Right ventricle myocardium superior (tissue), 1 donor: ENCODE measurements at regions not wholly inside any gene's neighbourhood (a gene's known extent, or its start where the extent isn't known, plus 50 kb on each side); places are given as distances from the start of the nearest gene placed in this dataset.
"Not testable (repeated sequence)": the region's sequence is repeated elsewhere in the genome, so short reads cannot be mapped to it uniquely, and the experiment has no call there.

Experiments
- ATAC-seq: fragments of 200-7000 bp; cut with Tn5 transposase; one replicate; pipeline ENCODE4 v1.9.1; 2020; ENCODE audit warnings: mild to moderate bottlenecking; ENCODE audit not compliant: poor library complexity
- DNase-seq: peaks from one replicate; pipeline ENCODE4 v3.0.0-alpha.2; 2020
- intact Hi-C: fragments of 100-400 bp; cut with DNase I; formaldehyde crosslinking; loops from one replicate; pipeline ENCODE4 v1.11.2; 2022
- donor health status: DM: no; HTN: yes; CAD: no; lungs with severe emphysema.

DNA sequence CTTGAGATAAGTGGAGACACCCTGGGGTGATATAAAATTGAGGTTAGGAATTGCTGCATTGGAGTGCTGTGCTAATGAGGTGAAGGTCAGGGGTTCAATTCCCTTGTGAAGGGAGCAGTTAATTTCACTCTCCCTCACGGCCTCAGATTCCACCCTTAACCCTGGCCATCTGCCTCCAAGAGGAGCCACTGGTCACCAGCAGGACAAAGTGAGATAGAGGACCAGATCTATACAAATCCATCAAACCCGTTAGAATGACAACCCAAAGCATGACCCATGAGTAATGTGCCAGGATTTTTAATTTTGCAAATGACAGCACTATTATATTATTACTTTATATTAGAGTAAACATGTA lies 186.4 kb upstream of the IRF2BP2 start:
- DNase-seq, ATAC-seq, intact Hi-C loops: not testable (repeated sequence)

- ATAC-seq, DNase-seq, intact Hi-C loops: not testable (repeated sequence)
Observed at GRCh38 chr1:234795711-234796437, 185.9 kb upstream of the IRF2BP2 start.

DNA sequence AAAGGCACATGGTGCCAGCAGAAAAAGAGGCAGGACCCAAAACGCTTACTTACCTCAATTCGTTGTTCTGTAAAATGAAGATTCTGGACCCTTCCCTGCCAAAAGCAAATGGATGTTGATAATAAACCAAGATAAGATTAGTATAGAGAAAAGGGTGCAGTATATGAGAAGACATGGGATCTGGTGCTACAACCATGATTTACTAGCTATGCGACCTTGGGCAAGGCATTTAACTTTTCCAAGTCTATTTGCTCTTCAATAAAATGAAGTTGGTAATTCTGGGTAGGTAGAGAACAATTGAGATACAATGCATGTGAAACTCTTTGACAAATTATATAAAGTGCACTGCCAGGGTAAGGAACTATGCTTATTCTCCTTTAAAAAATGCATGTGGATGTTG lies 185.0 kb upstream of the IRF2BP2 start:
- ATAC-seq, DNase-seq, intact Hi-C loops: not testable (repeated sequence)

GRCh38 chr1:234794452-234794851 lies 184.5 kb upstream of the IRF2BP2 start:
- ATAC-seq, result not testable (repeated sequence)

DNA sequence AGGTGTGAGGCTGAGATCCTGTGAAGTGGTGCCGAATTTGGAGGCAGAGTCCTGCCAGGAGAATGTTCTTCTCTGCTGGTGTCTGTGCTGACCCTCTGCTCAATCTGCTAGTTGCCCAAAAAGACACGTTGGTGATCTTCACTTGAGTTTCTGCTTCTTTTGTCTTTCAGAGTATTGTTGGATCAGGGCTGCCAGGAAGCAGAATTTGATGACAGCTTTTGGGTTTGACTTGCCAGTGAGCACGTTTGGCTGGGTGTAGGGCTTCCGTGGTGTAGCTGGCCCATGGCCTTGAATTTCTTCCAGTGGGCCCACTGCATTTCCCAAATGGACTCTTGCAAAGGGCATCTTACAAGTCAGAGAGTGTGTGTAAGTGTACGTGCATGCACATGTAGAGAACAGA lies 183.9 kb upstream of the IRF2BP2 start:
- ATAC-seq, DNase-seq, intact Hi-C loops: not testable (repeated sequence)

More at GRCh38 chr1:234794452-234794851, 184.5 kb upstream of the IRF2BP2 start:
- DNase-seq, intact Hi-C loops: not testable (repeated sequence)

GRCh38 chr1:234792221-234792864 lies 182.4 kb upstream of the IRF2BP2 start:
- intact Hi-C loops, DNase-seq, ATAC-seq: not testable (repeated sequence)

DNA sequence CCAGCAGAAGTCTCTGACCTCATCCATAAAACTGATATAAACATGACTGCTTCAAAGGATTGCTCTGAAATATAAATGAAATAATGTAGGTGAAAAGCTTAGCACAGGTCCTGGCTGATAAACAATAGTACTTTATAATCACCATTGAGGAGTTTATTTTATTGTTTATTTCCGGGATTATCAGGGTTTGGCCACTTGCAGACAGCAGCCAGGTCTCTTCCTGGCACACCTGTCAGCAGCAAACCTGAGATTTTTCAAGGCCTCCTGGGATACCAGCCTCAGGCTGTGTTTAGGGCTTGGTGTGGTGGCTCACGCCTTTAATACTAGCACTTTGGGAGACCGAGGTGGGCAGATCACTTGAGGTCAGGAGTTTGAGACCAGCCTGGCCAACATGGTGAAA lies 181.6 kb upstream of the IRF2BP2 start:
- ATAC-seq, DNase-seq, intact Hi-C loops: not testable (repeated sequence)

DNA sequence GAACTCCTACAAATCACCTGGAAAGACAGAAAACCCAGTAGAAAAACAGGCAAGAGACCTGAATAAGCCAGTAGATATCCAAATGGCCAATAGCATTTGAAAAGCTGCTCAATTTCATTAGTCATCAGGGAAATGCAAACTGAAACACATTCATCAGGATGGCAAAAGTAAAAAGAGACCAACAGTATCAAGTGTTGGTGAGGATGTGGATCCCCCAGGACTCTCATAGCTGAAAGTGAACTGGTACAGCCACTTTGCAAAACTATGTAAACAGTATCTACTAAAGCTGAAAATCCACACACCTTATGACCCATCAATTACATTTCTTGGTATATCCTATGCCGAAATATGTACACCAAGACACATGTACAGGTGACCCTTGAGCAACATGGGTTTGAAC lies 180.4 kb upstream of the IRF2BP2 start:
- DNase-seq, intact Hi-C loops, ATAC-seq: not testable (repeated sequence)

DNA sequence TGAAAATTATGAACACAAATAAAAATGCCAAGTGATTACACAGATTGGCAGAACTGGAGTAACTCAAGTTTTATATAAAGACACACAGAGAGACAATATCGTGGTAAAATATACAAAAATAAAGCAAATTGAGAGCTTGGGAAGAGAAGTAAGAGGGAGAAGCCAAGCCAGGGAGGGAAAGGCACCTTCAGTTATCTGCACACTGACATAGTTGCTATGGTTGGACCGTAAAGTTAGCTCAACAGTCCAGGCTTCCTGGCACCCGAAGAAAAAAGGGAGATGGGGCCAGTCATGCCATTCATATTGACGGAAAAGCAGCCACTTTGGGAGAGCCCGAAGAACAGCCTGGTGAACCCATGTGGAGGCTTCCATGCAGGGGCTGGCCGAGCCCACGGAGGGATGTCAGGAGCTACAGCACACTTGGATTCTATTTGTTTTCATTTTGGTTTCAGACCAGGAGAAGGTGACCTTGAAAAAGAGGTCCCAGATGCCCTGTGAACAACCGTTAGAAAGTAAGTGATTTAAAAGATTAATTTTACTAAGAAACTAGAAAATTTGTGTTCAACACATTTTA lies 177.1 kb upstream of the IRF2BP2 start:
- intact Hi-C loops, DNase-seq: not testable (repeated sequence)
- peak; percentile 61 for ATAC-seq

GRCh38 chr1:234785922-234786321 lies 175.9 kb upstream of the IRF2BP2 start:
- intact Hi-C loops, ATAC-seq, DNase-seq: not testable (repeated sequence)

- DNase-seq, intact Hi-C loops: not testable (repeated sequence)
- ATAC-seq, result peak; percentile 53
Observed at GRCh38 chr1:234785471-234785919, 175.5 kb upstream of the IRF2BP2 start.

DNA sequence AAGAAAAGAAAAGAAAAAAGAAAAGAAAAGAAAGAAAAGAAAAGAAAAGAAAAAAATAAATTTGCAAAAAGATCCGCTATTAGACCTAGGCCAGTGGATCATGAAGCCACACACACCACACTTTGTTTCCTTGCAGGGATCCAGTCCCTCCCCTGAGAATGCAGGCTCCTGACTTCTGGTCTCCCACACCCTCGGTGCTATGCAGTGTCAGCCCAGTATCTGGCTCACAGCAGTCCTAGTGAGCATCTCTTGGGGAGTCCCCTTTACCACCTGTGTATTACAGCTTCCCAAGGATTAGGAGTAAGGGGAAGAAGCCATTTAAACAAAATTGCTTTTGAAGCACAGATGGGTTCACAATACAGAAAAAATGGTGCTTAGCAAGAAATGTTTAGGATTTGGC lies 174.1 kb upstream of the IRF2BP2 start:
- ATAC-seq, DNase-seq, intact Hi-C loops: not testable (repeated sequence)

DNA sequence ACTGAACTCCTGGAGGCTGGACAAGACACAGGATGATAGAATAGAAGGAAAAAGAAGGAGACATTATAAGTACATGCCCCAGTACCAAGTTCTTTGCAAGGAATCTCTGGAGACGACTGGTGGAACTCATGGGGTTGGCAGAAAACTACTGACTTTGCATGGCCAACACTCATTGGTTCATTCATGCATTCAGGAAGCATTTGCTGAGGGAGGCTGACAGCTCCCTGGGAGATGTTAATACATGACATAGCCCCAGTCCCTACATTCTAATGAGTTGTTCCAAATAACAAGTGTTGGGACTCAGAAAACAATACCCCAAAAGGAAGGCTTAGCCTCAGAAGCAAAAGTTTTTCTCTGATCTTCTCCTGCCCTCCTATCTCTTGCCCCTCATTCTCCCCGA lies 172.8 kb upstream of the IRF2BP2 start:
- DNase-seq (no peak), ATAC-seq (no peak)
- intact Hi-C loops, result no loop called here

- DNase-seq (no peak), ATAC-seq (no peak)
- intact Hi-C loops, result no loop called here
Observed at GRCh38 chr1:234782105-234782751, 172.2 kb upstream of the IRF2BP2 start.

GRCh38 chr1:234781241-234782065 lies 171.5 kb upstream of the IRF2BP2 start:
- intact Hi-C loops, result no loop called here
- DNase-seq, result no peak
- no peak for ATAC-seq

- intact Hi-C loops, result no loop called here
Observed at GRCh38 chr1:234780531-234781162, 170.7 kb upstream of the IRF2BP2 start.

DNA sequence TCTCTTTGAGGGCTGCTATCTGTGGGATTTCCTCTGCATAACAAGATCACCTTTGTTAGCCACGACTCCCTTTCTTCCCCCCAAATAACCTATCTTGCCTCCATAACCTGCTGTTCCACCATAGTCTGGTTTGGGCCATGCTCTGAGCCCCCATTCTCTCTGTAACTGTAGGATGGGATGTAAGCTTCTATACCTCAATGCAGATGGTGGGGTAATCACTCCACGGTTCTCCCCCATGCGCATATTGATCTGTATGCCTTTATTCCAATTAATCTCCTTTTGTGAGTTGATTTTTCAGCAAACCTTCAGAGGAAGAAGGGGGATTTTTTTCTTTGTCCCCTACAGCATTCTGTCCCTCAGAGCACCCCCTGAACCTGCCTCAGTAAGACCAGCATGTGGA lies 170.1 kb upstream of the IRF2BP2 start:
- ATAC-seq (no peak), DNase-seq (no peak)
- intact Hi-C loops, result no loop called here

More at GRCh38 chr1:234780531-234781162, 170.7 kb upstream of the IRF2BP2 start:
- ATAC-seq (no peak), DNase-seq (no peak)

DNA sequence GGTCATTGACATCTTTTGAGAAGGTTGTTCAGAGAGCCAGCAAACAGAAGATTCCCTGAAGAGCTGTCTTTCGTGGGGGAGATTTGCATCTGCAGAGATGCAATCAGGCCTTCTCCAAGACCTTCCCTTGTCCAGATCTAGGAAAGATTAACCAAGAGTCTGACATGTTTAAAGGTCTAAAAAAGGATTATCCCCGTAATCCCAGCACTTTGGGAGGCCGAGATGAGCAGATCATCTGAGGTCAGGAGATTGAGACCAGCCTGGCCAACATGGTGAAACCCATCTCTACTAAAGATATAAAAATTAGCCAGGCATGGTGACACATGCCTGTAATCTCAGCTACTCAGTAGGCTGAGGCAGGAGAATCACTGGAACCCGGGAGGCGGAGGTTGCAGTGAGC lies 169.6 kb upstream of the IRF2BP2 start:
- DNase-seq, ATAC-seq, intact Hi-C loops: not testable (repeated sequence)
